ENCODE measurements at regions not wholly inside any gene's neighbourhood (a gene's known extent, or its start where the extent isn't known, plus 50 kb on each side); places are given as distances from the start of the nearest gene placed in this dataset.
"Not testable (repeated sequence)": the region's sequence is repeated elsewhere in the genome, so short reads cannot be mapped to it uniquely, and the experiment has no call there.

DNA sequence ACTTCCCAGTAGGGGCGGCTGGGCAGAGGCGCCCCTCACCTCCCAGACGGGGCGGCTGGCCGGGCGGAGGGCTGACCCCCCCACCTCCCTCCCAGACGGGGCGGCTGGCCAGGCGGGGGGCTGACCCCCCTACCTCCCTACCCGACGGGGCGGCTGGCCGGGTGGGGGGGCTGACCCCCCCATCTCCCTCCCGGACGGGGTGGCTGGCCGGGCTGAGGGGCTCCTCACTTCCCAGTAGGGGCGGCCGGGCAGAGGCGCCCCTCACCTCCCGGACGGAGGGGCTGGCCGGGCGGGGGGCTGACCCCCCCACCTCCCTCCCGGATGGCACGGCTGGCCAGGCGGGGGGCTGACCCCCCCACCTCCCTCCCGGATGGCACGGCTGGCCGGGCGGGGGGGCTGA, 508.1 kb upstream of the PHF14 start:
- TF ChIP-seq, protein P1, sequence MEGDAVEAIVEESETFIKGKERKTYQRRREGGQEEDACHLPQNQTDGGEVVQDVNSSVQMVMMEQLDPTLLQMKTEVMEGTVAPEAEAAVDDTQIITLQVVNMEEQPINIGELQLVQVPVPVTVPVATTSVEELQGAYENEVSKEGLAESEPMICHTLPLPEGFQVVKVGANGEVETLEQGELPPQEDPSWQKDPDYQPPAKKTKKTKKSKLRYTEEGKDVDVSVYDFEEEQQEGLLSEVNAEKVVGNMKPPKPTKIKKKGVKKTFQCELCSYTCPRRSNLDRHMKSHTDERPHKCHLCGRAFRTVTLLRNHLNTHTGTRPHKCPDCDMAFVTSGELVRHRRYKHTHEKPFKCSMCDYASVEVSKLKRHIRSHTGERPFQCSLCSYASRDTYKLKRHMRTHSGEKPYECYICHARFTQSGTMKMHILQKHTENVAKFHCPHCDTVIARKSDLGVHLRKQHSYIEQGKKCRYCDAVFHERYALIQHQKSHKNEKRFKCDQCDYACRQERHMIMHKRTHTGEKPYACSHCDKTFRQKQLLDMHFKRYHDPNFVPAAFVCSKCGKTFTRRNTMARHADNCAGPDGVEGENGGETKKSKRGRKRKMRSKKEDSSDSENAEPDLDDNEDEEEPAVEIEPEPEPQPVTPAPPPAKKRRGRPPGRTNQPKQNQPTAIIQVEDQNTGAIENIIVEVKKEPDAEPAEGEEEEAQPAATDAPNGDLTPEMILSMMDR (IDR thresholded peaks at IDR 0.05; ENCODE audit: low read depth, low read length): not testable (repeated sequence)
- TF ChIP-seq POLR2A (IDR thresholded peaks at IDR 0.05; ENCODE audit: extremely low read depth, insufficient read length): not testable (repeated sequence)

All from NB4 (cell line).